ENCODE measurements at regions not wholly inside any gene's neighbourhood (a gene's known extent, or its start where the extent isn't known, plus 50 kb on each side); places are given as distances from the start of the nearest gene placed in this dataset.

DNA sequence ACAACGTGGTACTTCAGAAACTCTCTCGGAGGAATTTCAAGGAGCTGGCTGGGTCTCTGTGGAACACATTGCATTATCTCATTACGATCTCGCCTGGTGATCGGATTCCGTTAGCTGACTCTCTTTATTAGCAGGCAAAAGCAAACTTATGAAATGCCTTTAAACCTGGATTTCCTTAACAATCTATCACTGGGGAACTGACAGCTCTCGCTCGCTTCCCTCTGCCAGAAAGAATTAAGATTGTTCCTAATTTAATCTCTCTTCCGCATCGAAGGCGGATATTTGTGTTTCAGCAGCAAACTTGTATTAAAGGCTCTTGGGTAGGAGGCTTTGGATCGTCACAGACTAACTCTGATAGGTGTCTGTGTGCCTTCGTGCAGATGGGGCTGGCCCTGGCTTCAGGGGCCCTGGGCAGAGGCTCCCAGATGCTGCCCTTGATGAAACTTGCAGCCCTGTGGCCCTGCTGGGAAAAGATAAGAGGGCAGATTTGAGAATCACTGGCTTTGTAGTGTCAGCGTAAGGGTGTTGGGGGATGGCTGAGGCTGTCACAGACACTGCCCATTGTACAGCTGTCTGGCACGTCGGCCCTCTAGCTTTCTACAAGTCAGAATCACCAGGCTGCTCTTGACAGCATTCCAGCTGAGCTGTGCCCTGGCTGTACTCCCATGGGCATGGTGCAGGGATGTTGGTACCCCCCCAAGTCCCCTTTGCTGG lies 162.2 kb upstream of the NECTIN1 start:
- no peak overlapping the region for H3K27ac Mint-ChIP-seq
- H3K4me3 Mint-ChIP-seq: no peak overlapping the region

DNA sequence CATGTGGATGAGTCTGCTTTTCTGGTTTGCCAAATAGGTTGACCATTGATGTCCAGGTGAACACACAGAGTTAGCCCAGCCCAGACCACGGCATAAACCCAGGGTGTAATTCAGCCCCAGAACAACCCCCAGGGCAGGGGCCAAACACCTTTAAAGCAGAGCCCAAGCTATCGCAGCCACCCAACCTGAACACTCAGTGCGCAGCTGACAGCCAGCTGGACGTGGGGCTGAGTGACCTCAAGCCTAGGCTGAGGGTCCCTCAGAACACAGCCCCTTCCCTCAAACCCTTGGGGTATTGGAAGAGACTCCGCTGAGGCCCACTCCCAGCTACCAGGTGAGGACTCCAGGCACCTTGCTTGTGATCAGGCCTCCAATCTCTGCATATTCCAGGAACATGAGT lies 161.5 kb upstream of the NECTIN1 start:
- no peak for ATAC-seq
- H3K27me3 Mint-ChIP-seq: peaks cover 22% of the 10 kb centered on the region
- no peaks in the 10 kb centered on the region for H3K4me1 Mint-ChIP-seq
- no peaks in the 10 kb centered on the region for H3K36me3 Mint-ChIP-seq
- no peak overlapping the region for H3K27ac Mint-ChIP-seq
- no peaks in the 10 kb centered on the region for H3K9me3 Mint-ChIP-seq
- H3K4me3 Mint-ChIP-seq: no peak overlapping the region

More for the DNA sequence above, 162.2 kb upstream of the NECTIN1 start:
- Mint-ChIP-seq H3K36me3 (no peaks in the 10 kb centered on the region), H3K4me1 (no peaks in the 10 kb centered on the region), H3K9me3 (no peaks in the 10 kb centered on the region), H3K27me3 (peaks cover 20% of the 10 kb centered on the region)
- ATAC-seq: no peak

DNA sequence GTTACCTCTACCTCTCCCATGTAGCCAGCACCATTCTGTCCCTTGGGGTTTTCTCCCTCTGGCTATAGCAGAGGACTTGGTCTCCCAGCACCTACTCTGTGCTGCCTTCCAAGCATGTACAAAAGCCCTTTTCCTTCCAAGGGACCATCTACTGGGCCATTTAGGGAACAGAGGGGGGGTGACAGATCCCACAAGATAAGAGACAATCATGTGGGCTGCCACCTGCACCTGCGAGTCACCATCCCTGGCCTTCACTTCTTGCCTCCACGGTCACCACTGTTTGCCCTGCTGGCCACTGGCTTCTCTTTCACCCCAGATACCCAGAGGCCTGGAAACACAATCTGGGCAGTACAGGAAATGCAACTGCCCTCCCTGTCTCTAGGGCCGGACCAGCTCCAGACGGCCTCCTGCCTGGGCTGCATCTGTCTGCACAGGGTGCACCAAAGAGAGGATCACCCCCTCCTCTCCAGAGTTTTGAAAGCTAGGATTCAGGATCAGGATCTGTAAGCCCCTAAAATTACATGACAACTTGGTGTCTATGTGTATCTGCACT lies 160.8 kb upstream of the NECTIN1 start:
- ATAC-seq: no peak

DNA sequence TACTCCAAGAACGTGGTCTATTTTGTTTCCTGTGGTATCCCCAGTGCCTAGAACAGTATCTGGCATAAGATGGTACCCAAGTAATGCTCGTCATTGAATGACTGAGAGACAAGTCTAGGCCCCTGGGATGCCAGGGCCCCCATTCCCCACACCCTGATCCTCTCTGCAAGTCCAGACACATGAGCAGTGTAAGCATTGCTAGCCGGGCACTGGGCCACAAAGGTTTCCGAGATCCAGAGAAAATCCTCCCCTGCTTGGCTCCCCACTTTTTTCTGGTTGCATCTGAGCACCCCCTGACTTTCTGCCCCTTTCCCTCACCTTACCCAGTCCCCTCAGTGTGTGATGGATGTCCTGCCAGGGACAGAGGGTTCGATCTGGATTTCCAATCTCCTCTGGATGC lies 160.1 kb upstream of the NECTIN1 start:
- Mint-ChIP-seq H3K9me3 (peaks cover 2% of the 10 kb centered on the region), H3K36me3 (no peaks in the 10 kb centered on the region), H3K4me3 (no peak overlapping the region), H3K27me3 (peaks cover 35% of the 10 kb centered on the region), H3K4me1 (no peaks in the 10 kb centered on the region), H3K27ac (no peak overlapping the region)
- no peak for ATAC-seq

More for the DNA sequence above, 160.8 kb upstream of the NECTIN1 start:
- Mint-ChIP-seq H3K36me3 (no peaks in the 10 kb centered on the region), H3K4me3 (no peak overlapping the region), H3K27ac (no peak overlapping the region), H3K4me1 (no peaks in the 10 kb centered on the region), H3K9me3 (peaks cover 2% of the 10 kb centered on the region), H3K27me3 (peaks cover 28% of the 10 kb centered on the region)

DNA sequence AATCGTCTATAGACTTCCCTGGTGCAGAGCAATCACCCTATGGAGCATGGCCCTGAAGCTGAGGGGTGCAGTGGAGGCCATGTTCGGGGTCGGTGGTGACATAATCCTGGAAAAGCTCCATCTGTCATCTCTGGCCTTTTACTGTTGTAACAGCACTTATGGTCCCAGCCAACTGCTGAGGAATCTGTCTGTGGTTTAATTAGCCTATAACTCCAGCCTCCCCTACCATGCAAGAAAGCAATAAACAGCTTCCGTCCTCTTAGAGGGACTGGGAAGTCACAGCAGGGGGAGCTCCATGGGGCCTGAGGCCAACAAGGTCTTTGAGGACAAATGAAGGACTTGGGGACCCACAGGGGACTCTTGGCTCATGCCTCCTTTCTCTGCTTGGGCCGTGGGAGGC lies 159.1 kb upstream of the NECTIN1 start:
- Mint-ChIP-seq H3K27ac (no peak overlapping the region), H3K27me3 (peaks cover 38% of the 10 kb centered on the region), H3K9me3 (peaks cover 2% of the 10 kb centered on the region), H3K4me1 (no peaks in the 10 kb centered on the region), H3K36me3 (no peaks in the 10 kb centered on the region), H3K4me3 (no peak overlapping the region)
- ATAC-seq: no peak

DNA sequence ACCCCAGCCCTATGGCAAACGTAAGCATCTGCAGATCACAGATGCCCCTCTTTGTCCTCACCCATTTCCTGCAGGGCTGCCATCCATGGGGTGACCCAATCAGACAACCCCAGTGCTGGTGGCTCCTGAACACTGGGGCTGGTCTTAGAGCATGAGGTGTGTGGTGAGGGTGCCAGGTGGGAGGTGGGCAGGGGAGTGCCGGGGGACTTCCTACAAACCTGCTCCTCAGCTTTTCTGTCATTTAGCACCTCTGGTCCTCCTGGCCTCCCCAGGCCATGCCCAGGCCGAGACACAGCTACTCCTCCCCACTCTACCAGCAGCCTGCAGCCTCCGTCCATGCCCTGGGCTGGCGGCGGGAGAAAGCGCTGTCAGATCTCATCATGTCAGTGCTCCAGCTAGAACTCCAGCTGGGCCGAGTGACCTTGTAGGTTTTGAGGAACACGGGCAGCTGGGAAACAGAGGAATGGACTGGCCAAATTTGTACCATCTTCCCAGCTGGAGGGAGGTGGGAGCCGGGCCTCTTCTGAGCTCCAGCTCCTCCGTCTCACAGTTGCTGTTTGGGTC lies 157.7 kb upstream of the NECTIN1 start:
- Mint-ChIP-seq H3K27me3 (peaks cover 38% of the 10 kb centered on the region), H3K4me3 (no peak overlapping the region), H3K4me1 (no peaks in the 10 kb centered on the region), H3K36me3 (no peaks in the 10 kb centered on the region), H3K27ac (no peak overlapping the region), H3K9me3 (peaks cover 2% of the 10 kb centered on the region)
- no peak for ATAC-seq

DNA sequence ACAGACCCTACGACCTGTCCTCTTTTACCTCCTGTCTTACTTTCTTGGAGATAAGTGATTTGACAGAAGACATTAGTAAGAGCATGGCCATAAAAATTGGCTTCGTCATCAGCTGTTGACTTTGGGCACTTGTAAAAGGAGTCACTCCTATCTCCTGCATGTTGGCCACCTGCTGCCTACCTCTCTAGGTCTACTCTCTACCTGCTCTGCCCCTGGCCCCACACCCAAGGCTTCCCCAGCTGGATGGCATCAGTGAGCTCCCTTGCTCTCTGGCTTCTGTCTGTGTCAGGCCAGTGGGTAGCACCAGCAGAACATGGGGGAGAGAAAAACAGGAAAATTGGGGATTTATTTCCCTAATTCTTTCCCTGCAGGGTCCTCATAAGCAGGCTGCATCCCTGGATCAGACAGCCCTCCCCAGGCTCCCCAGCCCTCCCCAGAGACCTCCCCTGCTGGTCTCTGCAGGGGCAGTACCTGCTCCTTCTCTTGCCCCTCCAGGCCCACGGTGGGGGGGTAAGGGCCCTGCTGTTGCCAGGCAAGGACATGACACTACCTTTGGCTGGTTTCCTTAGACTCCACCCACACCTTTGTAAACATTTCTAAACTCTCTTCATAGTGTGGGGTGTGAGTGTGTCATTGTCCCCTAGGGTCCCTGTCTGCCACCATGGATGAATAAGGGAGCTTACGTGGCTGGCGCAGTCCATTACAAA lies 157.0 kb upstream of the NECTIN1 start:
- Mint-ChIP-seq H3K4me3 (no peak overlapping the region), H3K27me3 (peaks cover 38% of the 10 kb centered on the region), H3K27ac (no peak overlapping the region), H3K9me3 (peaks cover 2% of the 10 kb centered on the region), H3K36me3 (no peaks in the 10 kb centered on the region), H3K4me1 (no peaks in the 10 kb centered on the region)
- no peak for ATAC-seq

DNA sequence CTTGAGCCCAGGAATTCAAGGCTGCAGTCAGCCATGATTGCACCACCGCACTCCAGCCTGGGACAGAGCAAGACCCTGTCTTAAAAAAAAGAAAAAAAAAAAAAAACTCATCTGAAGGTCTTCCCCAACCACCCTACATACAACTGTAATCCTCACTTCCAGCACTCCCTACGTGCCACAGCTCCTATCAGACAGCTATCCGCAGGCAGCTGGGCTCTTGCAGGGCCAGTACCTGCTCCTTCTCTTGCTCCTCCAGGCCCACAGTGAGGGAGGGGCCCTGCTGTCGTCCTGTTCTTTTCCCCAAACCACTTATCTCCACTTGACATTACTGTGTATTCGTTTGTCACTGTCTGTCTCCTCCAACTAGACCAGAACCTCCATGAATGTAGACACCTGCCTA lies 156.1 kb upstream of the NECTIN1 start:
- H3K27me3 Mint-ChIP-seq: peaks cover 38% of the 10 kb centered on the region
- H3K27ac Mint-ChIP-seq: no peak overlapping the region
- no peaks in the 10 kb centered on the region for H3K36me3 Mint-ChIP-seq
- no peaks in the 10 kb centered on the region for H3K4me1 Mint-ChIP-seq
- no peak for ATAC-seq
- no peak overlapping the region for H3K4me3 Mint-ChIP-seq
- peaks cover 2% of the 10 kb centered on the region for H3K9me3 Mint-ChIP-seq

DNA sequence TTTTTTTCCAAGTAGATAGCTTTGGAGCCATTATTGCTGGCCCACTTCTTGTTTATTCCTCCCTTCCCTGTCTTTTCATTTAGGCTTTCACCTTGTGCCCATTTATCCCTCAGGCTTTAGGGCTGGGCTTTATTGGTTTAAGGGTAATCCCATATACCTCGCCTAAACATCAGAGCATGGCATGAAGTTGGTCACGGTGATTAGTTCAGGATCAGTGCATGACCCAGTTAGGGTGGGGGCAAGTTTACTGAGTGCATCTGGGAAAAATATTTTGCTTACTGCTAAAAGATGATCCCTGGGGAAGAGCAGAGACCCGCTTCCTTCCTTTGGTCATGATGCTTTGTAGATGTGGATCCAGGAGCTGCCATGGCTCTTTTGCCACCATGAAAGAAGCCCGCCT lies 153.3 kb upstream of the NECTIN1 start:
- H3K36me3 Mint-ChIP-seq: no peaks in the 10 kb centered on the region
- peaks cover 2% of the 10 kb centered on the region for H3K9me3 Mint-ChIP-seq
- H3K27ac Mint-ChIP-seq: no peak overlapping the region
- H3K4me1 Mint-ChIP-seq: no peaks in the 10 kb centered on the region
- no peak for ATAC-seq
- no peak overlapping the region for H3K4me3 Mint-ChIP-seq
- peaks cover 29% of the 10 kb centered on the region for H3K27me3 Mint-ChIP-seq

DNA sequence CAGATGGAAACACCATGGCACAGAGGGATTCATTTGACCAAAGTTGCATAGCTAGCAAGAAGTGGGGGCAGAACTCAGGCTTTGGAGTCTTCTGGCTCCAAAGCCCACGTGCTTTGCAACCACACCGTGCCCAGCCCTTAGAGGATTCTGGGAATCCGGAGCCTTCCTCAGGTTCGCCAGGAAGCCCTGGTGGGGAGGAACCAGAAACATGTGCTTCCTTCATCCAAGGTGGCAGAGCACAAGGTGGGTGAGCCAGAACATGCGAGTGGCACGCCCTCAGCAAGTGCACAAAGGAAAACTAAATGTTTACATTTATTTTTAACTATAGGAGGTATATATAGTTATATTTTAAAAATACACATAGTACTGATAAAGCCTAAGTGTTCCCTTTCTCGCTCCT lies 151.9 kb upstream of the NECTIN1 start:
- peaks cover 2% of the 10 kb centered on the region for H3K9me3 Mint-ChIP-seq
- H3K36me3 Mint-ChIP-seq: no peaks in the 10 kb centered on the region
- no peak for ATAC-seq
- H3K27ac Mint-ChIP-seq: no peak overlapping the region
- no peak overlapping the region for H3K4me3 Mint-ChIP-seq
- H3K27me3 Mint-ChIP-seq: peaks cover 17% of the 10 kb centered on the region
- no peaks in the 10 kb centered on the region for H3K4me1 Mint-ChIP-seq

DNA sequence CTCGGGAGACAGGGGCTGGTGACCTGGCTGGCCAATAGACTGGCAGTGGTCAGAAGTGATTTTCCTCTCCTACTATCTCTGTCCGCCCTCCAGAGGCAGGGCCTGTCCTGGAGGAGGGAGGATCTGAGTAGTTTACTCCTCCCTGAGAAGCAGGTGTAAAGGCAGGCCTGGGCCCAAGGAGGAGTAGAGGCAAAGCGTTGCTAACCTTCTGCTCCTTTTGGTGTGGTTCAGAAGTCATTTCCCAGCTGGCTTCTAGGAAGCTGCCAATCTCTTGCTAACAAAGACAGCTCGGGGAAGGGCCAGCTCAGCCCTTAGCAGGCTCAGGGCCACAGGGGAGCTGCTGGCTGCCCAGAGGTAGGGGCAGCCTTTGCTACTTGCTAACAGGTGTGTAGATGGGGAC lies 151.1 kb upstream of the NECTIN1 start:
- Mint-ChIP-seq H3K4me3 (no peak overlapping the region), H3K27me3 (peaks cover 13% of the 10 kb centered on the region), H3K9me3 (peaks cover under 1% of the 10 kb centered on the region)

DNA sequence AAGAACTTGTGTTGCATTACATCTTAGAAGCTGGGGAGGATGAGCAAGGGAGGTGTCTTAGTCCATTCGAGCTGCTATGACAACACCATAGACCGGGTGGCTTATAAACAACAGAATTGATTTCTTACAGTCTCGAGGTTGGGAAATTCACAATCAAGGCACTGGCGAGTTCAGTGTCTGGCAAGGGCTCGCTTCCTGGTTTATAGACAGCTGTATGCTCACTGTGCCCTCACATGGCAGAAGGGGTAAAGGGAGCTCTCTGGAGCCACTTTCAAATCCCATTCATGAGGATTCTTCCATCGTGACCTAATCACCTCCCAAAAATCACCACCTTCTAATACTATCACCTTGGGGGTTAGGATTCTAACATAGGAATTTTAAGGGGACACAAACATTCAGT lies 150.0 kb upstream of the NECTIN1 start:
- H3K36me3 Mint-ChIP-seq: no peaks in the 10 kb centered on the region
- no peaks in the 10 kb centered on the region for H3K9me3 Mint-ChIP-seq
- peaks cover 1% of the 10 kb centered on the region for H3K27me3 Mint-ChIP-seq
- H3K27ac Mint-ChIP-seq: no peak overlapping the region
- H3K4me3 Mint-ChIP-seq: no peak overlapping the region
- ATAC-seq: no peak
- H3K4me1 Mint-ChIP-seq: no peaks in the 10 kb centered on the region

More for the DNA sequence above, 151.1 kb upstream of the NECTIN1 start:
- Mint-ChIP-seq H3K27ac (no peak overlapping the region), H3K36me3 (no peaks in the 10 kb centered on the region), H3K4me1 (no peaks in the 10 kb centered on the region)
- no peak for ATAC-seq

DNA sequence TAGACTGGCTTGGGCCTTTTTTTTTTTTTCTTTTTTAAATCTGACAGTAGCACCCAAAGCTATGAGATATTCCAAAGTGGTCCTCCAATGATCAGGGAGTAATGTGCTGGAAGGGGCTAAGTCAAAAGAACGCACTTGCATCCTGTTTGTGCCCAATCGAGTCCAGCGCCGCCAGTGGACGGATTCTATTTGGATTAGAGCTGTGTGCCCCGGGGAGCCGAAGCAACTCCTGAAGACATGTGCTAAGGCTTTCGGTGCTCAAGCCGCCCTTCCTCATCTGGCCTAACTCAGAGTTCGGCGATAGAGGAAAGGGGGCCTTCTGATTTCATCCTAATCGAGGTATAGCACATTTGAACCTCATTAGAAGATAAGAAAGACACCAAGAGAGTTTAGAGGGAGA lies 147.8 kb upstream of the NECTIN1 start:
- H3K27me3 Mint-ChIP-seq: no peaks in the 10 kb centered on the region
- no peak for ATAC-seq
- no peak overlapping the region for H3K27ac Mint-ChIP-seq
- H3K36me3 Mint-ChIP-seq: no peaks in the 10 kb centered on the region
- H3K4me3 Mint-ChIP-seq: no peak overlapping the region
- no peaks in the 10 kb centered on the region for H3K4me1 Mint-ChIP-seq
- no peaks in the 10 kb centered on the region for H3K9me3 Mint-ChIP-seq

DNA sequence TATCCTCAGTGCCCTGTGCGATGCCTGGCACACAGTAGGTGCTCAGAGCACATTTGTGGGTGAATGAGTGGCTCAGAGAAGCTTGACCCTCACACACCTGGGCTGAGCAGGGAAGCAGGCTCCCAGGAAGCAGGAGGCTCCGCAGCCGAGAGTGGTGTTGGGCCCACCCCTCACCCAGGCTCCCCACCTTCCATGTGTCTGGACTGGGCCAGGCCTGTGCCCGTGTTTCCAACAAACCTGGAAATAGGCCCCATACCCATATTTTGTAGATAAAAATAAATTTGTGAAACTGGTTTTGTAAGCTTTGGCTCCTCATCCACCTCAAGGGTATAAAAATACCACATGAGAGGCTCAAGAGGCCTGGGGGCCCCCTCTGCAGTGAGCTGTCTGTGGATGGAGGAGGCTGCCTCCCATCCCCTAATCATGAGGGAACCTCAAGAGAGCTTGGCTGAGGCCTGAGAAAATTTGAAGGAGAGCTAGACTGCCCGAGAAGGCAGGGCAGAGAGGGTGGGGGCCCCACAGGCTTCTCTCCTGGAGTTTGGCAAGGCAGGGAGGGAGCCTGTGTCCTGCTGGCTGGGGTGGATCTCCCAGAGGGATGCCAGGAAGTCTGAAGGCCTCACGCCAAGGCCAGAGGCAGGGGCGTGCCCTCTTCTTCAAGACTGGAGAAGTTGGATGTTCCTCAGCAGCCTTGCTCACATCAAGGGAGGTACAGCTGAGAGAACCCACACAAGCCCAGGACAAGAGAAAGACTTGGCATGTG lies 147.0 kb upstream of the NECTIN1 start:
- ATAC-seq: no peak
- Mint-ChIP-seq H3K27ac (no peak overlapping the region), H3K27me3 (no peaks in the 10 kb centered on the region)

DNA sequence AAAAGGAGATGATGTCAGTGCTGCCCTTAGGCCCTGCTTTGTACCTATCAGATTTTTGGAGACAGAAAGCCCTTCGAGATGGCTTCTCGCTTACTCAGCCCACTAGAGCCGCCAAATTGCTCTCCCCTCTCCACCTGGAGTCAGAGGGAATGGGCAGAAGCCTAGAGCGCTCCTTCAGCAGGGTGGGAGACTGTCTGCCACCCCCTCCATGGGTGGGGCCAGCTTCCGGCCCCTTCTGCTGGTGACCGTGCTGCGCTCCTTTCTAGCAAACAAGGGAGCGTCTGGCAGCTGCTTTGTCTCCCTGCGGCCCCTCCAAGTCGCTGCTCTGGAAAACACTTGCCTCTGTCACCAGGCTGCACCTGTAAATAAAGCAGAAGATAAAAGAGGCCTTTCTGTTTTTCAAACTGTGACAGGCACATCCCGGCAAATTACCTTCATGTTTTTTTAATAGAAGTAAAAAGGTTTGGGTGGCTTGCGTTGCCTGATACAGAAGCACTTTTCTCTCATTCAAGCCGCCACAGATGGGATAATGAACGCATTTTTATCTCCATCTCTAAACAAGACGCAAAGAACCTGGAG lies 145.7 kb upstream of the NECTIN1 start:
- no peak overlapping the region for H3K4me3 Mint-ChIP-seq
- no peaks in the 10 kb centered on the region for H3K9me3 Mint-ChIP-seq
- no peaks in the 10 kb centered on the region for H3K36me3 Mint-ChIP-seq
- H3K27ac Mint-ChIP-seq: no peak overlapping the region
- no peaks in the 10 kb centered on the region for H3K27me3 Mint-ChIP-seq
- H3K4me1 Mint-ChIP-seq: no peaks in the 10 kb centered on the region
- ATAC-seq: no peak

More for the DNA sequence above, 147.0 kb upstream of the NECTIN1 start:
- Mint-ChIP-seq H3K36me3 (no peaks in the 10 kb centered on the region), H3K4me3 (no peak overlapping the region), H3K4me1 (no peaks in the 10 kb centered on the region), H3K9me3 (no peaks in the 10 kb centered on the region)

Data from stimulated activated memory B cell treated with anti-CD40 and anti-IgM and Interleukin-4, amounts not matched to agents 10 μg/mL and 1 μg/mL and 100 μg/mL, for 72 hours (primary cell).